Liver (tissue), 7 donors: ENCODE measurements at regions not wholly inside any gene's neighbourhood (a gene's known extent, or its start where the extent isn't known, plus 50 kb on each side); places are given as distances from the start of the nearest gene placed in this dataset.

Source experiments
- DNase-seq: peaks from one replicate; pipeline ENCODE4 v3.0.0-alpha.2; 2017; ENCODE audit warnings: low spot score
- H3K27ac ChIP-seq, 2 donors: one replicate each; pipeline ENCODE4 v1.7.0; 2013; ENCODE audit warnings: inconsistent platforms in 2 of 2, low read length in 2 of 2, control low read depth in 1 of 2, low read depth in 1 of 2, mild to moderate bottlenecking in 1 of 2
- H3K27me3 ChIP-seq, 4 donors: one replicate each; pipeline versions ENCODE4 v1.6.1 to v1.7.0; 2013; ENCODE audit warnings: low read length in 3 of 4, inconsistent platforms in 1 of 4, mild to moderate bottlenecking in 1 of 4, moderate library complexity in 1 of 4; ENCODE audit not compliant: control insufficient read depth in 4 of 4, insufficient read depth in 4 of 4
- H3K36me3 ChIP-seq, 4 donors: one replicate each; pipeline versions ENCODE4 v1.6.1 to v1.7.0; 2013; ENCODE audit warnings: low read length in 3 of 4, mild to moderate bottlenecking in 3 of 4, low read depth in 1 of 4, moderate library complexity in 1 of 4; ENCODE audit not compliant: control insufficient read depth in 4 of 4, insufficient read depth in 3 of 4
- H3K4me1 ChIP-seq, 4 donors: one replicate each; pipeline versions ENCODE4 v1.6.1 to v1.7.0; 2013; ENCODE audit warnings: low read length in 3 of 4, mild to moderate bottlenecking in 3 of 4, moderate library complexity in 1 of 4; ENCODE audit not compliant: control insufficient read depth in 4 of 4, insufficient read depth in 4 of 4
- H3K4me3 ChIP-seq, 3 donors: one replicate each; pipeline versions ENCODE4 v1.6.1 to v1.7.0; 2013; ENCODE audit warnings: low read length in 3 of 3, control low read depth in 1 of 3, low read depth in 1 of 3, mild to moderate bottlenecking in 1 of 3
- H3K9ac ChIP-seq, 2 donors: one replicate each; pipeline ENCODE4 v1.7.0; 2013; ENCODE audit warnings: low read length in 2 of 2, mild to moderate bottlenecking in 2 of 2, moderate library complexity in 2 of 2, control low read depth in 1 of 2, low read depth in 1 of 2
- H3K9me3 ChIP-seq, 4 donors: one replicate each; pipeline versions ENCODE4 v1.6.1 to v1.7.0; 2013; ENCODE audit warnings: low read length in 3 of 4; ENCODE audit not compliant: control insufficient read depth in 4 of 4
- EGR1 ChIP-seq, 2 donors: IDR thresholded peaks; 2 replicates each; pipeline ENCODE4 v1.6.1; 2016 to 2018; ENCODE audit warnings: antibody characterized with exemption in 2 of 2, low read depth in 2 of 2
- FOXA1 ChIP-seq: IDR thresholded peaks from 2 replicates; pipeline ENCODE4 v1.6.1; 2016; ENCODE audit warnings: antibody characterized with exemption
- FOXA2 ChIP-seq: IDR thresholded peaks from 2 replicates; pipeline ENCODE4 v1.6.1; 2016; ENCODE audit warnings: antibody characterized with exemption
- GABPA ChIP-seq, 2 donors: IDR thresholded peaks in 1 of 2; conservative IDR thresholded peaks in 1 of 2; 2 replicates each; pipeline ENCODE4 v1.6.1; 2016; ENCODE audit warnings: antibody characterized with exemption in 2 of 2, mild to moderate bottlenecking in 1 of 2, moderate library complexity in 1 of 2
- HNF4A ChIP-seq, 2 donors: conservative IDR thresholded peaks; 2 replicates each; pipeline ENCODE4 v1.6.1; 2016; ENCODE audit warnings: antibody characterized with exemption in 2 of 2, mild to moderate bottlenecking in 2 of 2
- HNF4G ChIP-seq: IDR thresholded peaks from 2 replicates; pipeline ENCODE4 v1.6.1; 2016; ENCODE audit warnings: antibody characterized with exemption
- JUND ChIP-seq, 2 donors: IDR thresholded peaks; 2 replicates each; pipeline ENCODE4 v1.6.1; 2016; ENCODE audit warnings: antibody characterized with exemption in 2 of 2
- NR2F2 ChIP-seq: IDR thresholded peaks from 2 replicates; pipeline ENCODE4 v1.6.1; 2016; ENCODE audit warnings: antibody characterized with exemption
- RAD21 ChIP-seq, 2 donors: IDR thresholded peaks; 2 replicates each; pipeline ENCODE4 v1.6.1; 2016; ENCODE audit warnings: antibody characterized with exemption in 2 of 2, mild to moderate bottlenecking in 2 of 2
- RXRA ChIP-seq, 2 donors: IDR thresholded peaks; 2 replicates each; pipeline ENCODE4 v1.6.1; 2017 to 2018; ENCODE audit warnings: antibody characterized with exemption in 2 of 2, mild to moderate bottlenecking in 1 of 2
- SP1 ChIP-seq: IDR thresholded peaks from 2 replicates; pipeline ENCODE4 v1.6.1; 2018; ENCODE audit warnings: antibody characterized with exemption, mild to moderate bottlenecking
- TAF1 ChIP-seq: conservative IDR thresholded peaks from 2 replicates; pipeline ENCODE4 v1.6.1; 2016; ENCODE audit warnings: antibody characterized with exemption, mild to moderate bottlenecking
- YY1 ChIP-seq: IDR thresholded peaks from 2 replicates; pipeline ENCODE4 v1.6.1; 2016; ENCODE audit warnings: antibody characterized with exemption, mild to moderate bottlenecking
- ZBTB33 ChIP-seq: IDR thresholded peaks from 2 replicates; pipeline ENCODE4 v1.6.1; 2016; ENCODE audit warnings: antibody characterized with exemption
- WGBS: extraction: QIAGEN DNeasy Blood & Tissue Kit; methylation state at CpG from one replicate; pipeline ENCODE4 v1.1.7; 2013; 5-methylcytosine and 5-hydroxymethylcytosine counted together
- TF ChIP-seq, protein P1 (sequence below): IDR thresholded peaks from 2 replicates; pipeline ENCODE4 v1.6.1; 2016; ENCODE audit warnings: antibody characterized with exemption
- TF ChIP-seq, protein P2 (sequence below): IDR thresholded peaks from 2 replicates; pipeline ENCODE4 v1.6.1; 2016; ENCODE audit warnings: antibody characterized with exemption
- TF ChIP-seq, protein P3 (sequence below): IDR thresholded peaks from 2 replicates; pipeline ENCODE4 v1.6.1; 2016; ENCODE audit warnings: antibody characterized with exemption, mild to moderate bottlenecking
- donor health status: healthy.
- donor health status: healthy.
- donor health status: healthy.
- donor health status: healthy.

GRCh38 chr5:174831031-174831660 is 106.8 kb downstream of the MSX2 start:
- Histone ChIP-seq H3K4me3 (no peak overlapping the region), H3K36me3 (no peaks in the 10 kb centered on the region), H3K9ac (no peak overlapping the region), H3K4me1 (no peaks in the 10 kb centered on the region), H3K27me3 (no peaks in the 10 kb centered on the region), H3K27ac (no peak overlapping the region), H3K9me3 (no peaks in the 10 kb centered on the region)
- no peak for TF ChIP-seq SP1
- TF ChIP-seq HNF4A (conservative IDR thresholded peaks at IDR 0.05), result no peak
- TF ChIP-seq TAF1, result no peak
- TF ChIP-seq, protein P1, sequence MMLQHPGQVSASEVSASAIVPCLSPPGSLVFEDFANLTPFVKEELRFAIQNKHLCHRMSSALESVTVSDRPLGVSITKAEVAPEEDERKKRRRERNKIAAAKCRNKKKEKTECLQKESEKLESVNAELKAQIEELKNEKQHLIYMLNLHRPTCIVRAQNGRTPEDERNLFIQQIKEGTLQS, result no peak
- no peak for TF ChIP-seq JUND (IDR thresholded peaks at IDR 0.05)
- no peak for TF ChIP-seq FOXA1
- TF ChIP-seq, protein P2, sequence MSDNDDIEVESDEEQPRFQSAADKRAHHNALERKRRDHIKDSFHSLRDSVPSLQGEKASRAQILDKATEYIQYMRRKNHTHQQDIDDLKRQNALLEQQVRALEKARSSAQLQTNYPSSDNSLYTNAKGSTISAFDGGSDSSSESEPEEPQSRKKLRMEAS, result no peak
- no peak for TF ChIP-seq EGR1 (IDR thresholded peaks at IDR 0.05; ENCODE audit: low read depth in 2 of 2)
- no peak for TF ChIP-seq RAD21 (IDR thresholded peaks at IDR 0.05)
- TF ChIP-seq YY1, result no peak
- no peak for TF ChIP-seq HNF4G
- no peak for TF ChIP-seq NR2F2
- no peak for TF ChIP-seq ZBTB33
- no peak for TF ChIP-seq RXRA (IDR thresholded peaks at IDR 0.05)
- TF ChIP-seq GABPA (IDR thresholded peaks at IDR 0.05 in 1 of 2, conservative IDR thresholded peaks at IDR 0.05 in 1 of 2), result no peak
- 41% methylated on average over 2 of the region's 2 CpGs for WGBS
- no peak for DNase-seq

DNA sequence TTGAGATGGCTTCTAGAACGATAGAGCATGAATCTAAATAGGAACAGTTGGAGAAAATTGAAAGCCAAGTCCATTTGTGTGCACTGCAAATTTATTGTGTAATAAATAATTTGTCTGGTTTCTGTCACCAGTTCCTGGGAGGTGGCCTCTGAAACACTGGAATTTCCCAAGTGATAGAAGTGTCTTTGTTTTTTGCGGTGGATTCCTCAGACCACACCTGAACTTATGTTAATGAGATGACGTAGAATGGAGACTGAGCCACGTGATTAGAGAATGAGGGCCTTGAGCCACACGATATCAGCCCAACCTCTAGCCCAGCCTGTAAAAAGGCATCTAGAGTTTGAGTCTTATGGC is 105.1 kb downstream of the MSX2 start:
- Histone ChIP-seq H3K9me3 (no peaks in the 10 kb centered on the region), H3K27ac (no peak overlapping the region), H3K9ac (no peak overlapping the region), H3K36me3 (no peaks in the 10 kb centered on the region), H3K27me3 (peaks cover 0 to 3% (median 0%) of the 10 kb centered on the region in 4 donors), H3K4me3 (no peak overlapping the region), H3K4me1 (no peaks in the 10 kb centered on the region)
- no peak for DNase-seq
- WGBS, result 59% methylated on average over 5 of the region's 5 CpGs
- TF ChIP-seq, protein P3, sequence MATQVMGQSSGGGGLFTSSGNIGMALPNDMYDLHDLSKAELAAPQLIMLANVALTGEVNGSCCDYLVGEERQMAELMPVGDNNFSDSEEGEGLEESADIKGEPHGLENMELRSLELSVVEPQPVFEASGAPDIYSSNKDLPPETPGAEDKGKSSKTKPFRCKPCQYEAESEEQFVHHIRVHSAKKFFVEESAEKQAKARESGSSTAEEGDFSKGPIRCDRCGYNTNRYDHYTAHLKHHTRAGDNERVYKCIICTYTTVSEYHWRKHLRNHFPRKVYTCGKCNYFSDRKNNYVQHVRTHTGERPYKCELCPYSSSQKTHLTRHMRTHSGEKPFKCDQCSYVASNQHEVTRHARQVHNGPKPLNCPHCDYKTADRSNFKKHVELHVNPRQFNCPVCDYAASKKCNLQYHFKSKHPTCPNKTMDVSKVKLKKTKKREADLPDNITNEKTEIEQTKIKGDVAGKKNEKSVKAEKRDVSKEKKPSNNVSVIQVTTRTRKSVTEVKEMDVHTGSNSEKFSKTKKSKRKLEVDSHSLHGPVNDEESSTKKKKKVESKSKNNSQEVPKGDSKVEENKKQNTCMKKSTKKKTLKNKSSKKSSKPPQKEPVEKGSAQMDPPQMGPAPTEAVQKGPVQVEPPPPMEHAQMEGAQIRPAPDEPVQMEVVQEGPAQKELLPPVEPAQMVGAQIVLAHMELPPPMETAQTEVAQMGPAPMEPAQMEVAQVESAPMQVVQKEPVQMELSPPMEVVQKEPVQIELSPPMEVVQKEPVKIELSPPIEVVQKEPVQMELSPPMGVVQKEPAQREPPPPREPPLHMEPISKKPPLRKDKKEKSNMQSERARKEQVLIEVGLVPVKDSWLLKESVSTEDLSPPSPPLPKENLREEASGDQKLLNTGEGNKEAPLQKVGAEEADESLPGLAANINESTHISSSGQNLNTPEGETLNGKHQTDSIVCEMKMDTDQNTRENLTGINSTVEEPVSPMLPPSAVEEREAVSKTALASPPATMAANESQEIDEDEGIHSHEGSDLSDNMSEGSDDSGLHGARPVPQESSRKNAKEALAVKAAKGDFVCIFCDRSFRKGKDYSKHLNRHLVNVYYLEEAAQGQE, result no peak
- TF ChIP-seq, protein P2, result no peak
- TF ChIP-seq ZBTB33 (no peak), HNF4A (conservative IDR thresholded peaks at IDR 0.05) (no peak), GABPA (IDR thresholded peaks at IDR 0.05 in 1 of 2, conservative IDR thresholded peaks at IDR 0.05 in 1 of 2) (no peak), YY1 (no peak), EGR1 (IDR thresholded peaks at IDR 0.05; ENCODE audit: low read depth in 2 of 2) (no peak), FOXA2 (no peak)
- TF ChIP-seq, protein P1, result no peak
